PFSK-1 (cell line): ENCODE measurements at regions not wholly inside any gene's neighbourhood (a gene's known extent, or its start where the extent isn't known, plus 50 kb on each side); places are given as distances from the start of the nearest gene placed in this dataset.

ENCODE experiments used
- FOXP2 ChIP-seq: optimal IDR thresholded peaks from 2 replicates; pipeline ENCODE3; 2011; ENCODE audit warnings: borderline replicate concordance, control low read depth, inconsistent platforms; ENCODE audit not compliant: insufficient read depth; ENCODE audit errors: extremely low read length, extremely low read depth
- POLR2AphosphoS5 ChIP-seq: IDR thresholded peaks from 2 replicates; pipeline ENCODE4 v1.6.1; 2012; ENCODE audit warnings: low read depth, mild to moderate bottlenecking, control low read depth, low read length, moderate library complexity
- REST ChIP-seq, 2 experiments: IDR thresholded peaks; 2 replicates each; pipeline versions ENCODE4 v1.6.1 to v1.8.0; 2011 to 2012; ENCODE audit warnings: low read depth in 2 of 2, low read length in 2 of 2, control low read depth in 1 of 2, inconsistent platforms in 1 of 2, mild to moderate bottlenecking in 1 of 2, moderate library complexity in 1 of 2; ENCODE audit not compliant: insufficient read depth in 1 of 2
- SIN3A ChIP-seq: IDR thresholded peaks from 2 replicates; pipeline ENCODE4 v1.6.1; 2012; ENCODE audit warnings: mild to moderate bottlenecking, low read length, moderate library complexity, borderline replicate concordance; ENCODE audit not compliant: insufficient read depth
- TAF1 ChIP-seq: IDR thresholded peaks from 2 replicates; pipeline ENCODE4 v1.6.1; 2012; ENCODE audit warnings: low read length, control low read depth, borderline replicate concordance; ENCODE audit not compliant: insufficient read depth

DNA sequence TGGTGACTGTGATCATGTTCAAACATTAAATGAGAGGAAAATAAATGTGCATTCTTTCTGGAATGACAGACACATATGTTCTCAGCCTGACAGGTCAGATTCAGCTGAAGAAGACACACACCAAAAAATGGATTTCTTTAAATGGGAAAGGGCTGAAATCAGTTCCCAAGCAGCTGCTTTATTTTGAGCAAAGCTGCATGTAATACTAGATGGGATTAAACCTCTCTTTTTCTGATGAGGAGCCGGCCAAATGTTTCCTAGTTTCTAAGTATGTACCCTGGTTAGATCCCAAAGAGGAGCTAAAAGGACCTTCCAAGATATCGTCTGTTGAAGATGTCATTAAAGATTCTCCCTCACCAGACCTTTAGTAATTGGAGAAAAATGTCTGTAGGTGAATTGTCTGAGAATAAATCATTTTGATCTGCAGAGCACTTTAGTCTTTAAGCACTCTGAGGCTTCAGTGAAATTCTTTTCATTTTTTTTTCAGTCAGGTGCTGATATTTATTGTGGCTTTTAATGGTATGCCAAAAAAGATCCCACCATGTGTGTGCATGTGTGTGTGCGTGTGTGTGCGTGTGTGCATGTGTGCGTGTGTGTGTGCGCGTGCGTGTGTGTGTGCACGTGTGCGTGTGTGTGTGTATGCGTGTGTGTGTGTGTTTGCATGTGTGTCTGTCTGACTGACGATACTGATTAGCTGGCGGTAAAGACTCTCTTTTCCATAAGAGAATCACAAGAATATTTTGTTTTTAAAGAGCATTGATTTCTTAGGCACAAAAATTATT, 175.8 kb downstream of the IRS1 start:
- TF ChIP-seq REST (IDR thresholded peaks at IDR 0.05; ENCODE audit: insufficient read depth in 1 of 2, low read depth in 2 of 2, low read length in 2 of 2), result no peak
- no peak for TF ChIP-seq FOXP2
- TF ChIP-seq SIN3A, result no peak
- no peak for TF ChIP-seq TAF1
- no peak for TF ChIP-seq POLR2AphosphoS5

- no peak for TF ChIP-seq REST (IDR thresholded peaks at IDR 0.05; ENCODE audit: insufficient read depth in 1 of 2, low read depth in 2 of 2, low read length in 2 of 2)
Measured at GRCh38 chr2:226622484-226622883, 177.1 kb downstream of the IRS1 start.

- TF ChIP-seq REST (IDR thresholded peaks at IDR 0.05; ENCODE audit: insufficient read depth in 1 of 2, low read depth in 2 of 2, low read length in 2 of 2) (no peak), FOXP2 (no peak), SIN3A (no peak), POLR2AphosphoS5 (no peak), TAF1 (no peak)
Measured at GRCh38 chr2:226620176-226620575, 179.4 kb downstream of the IRS1 start.

- TF ChIP-seq POLR2AphosphoS5, result no peak
- no peak for TF ChIP-seq FOXP2
- no peak for TF ChIP-seq SIN3A
- no peak for TF ChIP-seq REST (IDR thresholded peaks at IDR 0.05; ENCODE audit: insufficient read depth in 1 of 2, low read depth in 2 of 2, low read length in 2 of 2)
- TF ChIP-seq TAF1, result no peak
Measured at GRCh38 chr2:226619707-226620106, 179.9 kb downstream of the IRS1 start.
